Ishikawa (cell line): ENCODE measurements at regions not wholly inside any gene's neighbourhood (a gene's known extent, or its start where the extent isn't known, plus 50 kb on each side); places are given as distances from the start of the nearest gene placed in this dataset.

ENCODE experiments used
- REST ChIP-seq: IDR thresholded peaks from 2 replicates; pipeline ENCODE4 v1.6.1; 2012; ENCODE audit warnings: low read depth, mild to moderate bottlenecking
- TAF1 ChIP-seq: IDR thresholded peaks from 2 replicates; pipeline ENCODE4 v1.6.1; 2012; ENCODE audit warnings: low read depth, mild to moderate bottlenecking
- TCF12 ChIP-seq: IDR thresholded peaks from 2 replicates; pipeline ENCODE4 v1.6.1; 2012; ENCODE audit warnings: low read depth

- TF ChIP-seq REST, result no peak
- no peak for TF ChIP-seq TCF12
- TF ChIP-seq TAF1, result no peak
Measured at GRCh38 chr20:23266530-23267398, 83.8 kb upstream of the NXT1 start.
